GF-D8 (cell line): ENCODE measurements at regions not wholly inside any gene's neighbourhood (a gene's known extent, or its start where the extent isn't known, plus 50 kb on each side); places are given as distances from the start of the nearest gene placed in this dataset.
"Not testable (repeated sequence)": the region's sequence is repeated elsewhere in the genome, so short reads cannot be mapped to it uniquely, and the experiment has no call there.

Experiments used
- DNase-seq: peaks from one replicate; lab custom pipeline; 2025; lab: John Stamatoyannopoulos, UW

- DNase-seq, result not testable (repeated sequence)
Observed at GRCh38 chr2:166641516-166641915, 147.5 kb upstream of the SCN7A start.

DNA sequence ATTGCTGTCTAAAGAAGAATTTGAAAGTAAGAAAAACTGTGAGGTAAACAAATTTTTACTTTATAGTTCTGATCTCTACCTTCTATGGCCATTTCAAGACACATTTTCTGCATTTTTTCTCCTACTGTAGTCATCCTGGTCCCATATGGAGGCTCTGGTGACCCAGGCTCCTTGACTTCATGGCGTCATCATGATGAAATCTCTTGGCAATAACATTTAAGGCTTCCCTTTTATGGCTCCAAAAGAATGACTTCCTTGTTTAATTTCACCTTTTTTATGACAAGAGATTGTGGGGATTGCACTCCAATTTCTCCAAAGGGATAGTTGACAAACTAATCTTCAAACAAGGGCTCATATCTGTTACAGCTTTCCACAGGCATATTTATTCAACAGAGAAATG lies 143.0 kb upstream of the SCN7A start:
- DNase-seq, result no peak

DNA sequence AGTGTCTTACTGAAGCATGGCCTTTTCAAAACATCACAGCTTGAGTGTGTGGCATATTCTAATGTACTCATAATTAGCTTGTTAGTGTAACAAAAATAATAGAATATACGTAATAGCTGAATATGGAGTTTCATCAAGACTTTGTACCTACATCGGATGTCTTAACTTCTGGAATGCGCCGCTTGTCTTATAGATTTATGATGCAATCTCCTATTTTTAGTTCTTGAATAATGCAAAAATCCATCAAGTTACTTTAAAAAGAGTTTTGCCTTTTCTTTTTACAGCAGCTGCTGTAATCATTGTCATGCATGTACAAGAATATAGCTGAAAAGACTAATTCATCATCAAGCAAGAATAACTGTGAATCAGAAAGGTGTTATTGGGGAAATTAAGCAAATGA lies 140.7 kb upstream of the SCN7A start:
- DNase-seq, result no peak

DNA sequence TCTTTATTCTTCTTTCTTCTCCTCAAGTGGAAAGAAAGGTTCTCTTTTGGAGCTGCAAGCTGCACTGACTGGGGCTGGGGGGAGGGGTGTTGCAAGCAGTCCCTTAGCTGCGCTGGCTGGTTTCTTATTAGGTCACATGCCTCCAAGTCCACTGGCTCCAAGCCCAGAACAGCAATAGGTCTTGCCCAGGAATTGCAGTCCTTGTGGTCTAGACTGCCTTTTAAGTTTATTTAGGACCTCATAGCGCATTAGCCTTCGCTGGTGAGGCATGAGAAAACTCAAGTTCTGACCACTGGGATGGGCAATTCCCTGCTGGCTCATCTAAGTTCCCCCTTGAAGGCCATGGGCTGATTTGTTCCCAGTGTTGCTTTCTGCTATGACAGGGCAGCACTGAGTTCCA lies 138.6 kb upstream of the SCN7A start:
- DNase-seq, result no peak

DNA sequence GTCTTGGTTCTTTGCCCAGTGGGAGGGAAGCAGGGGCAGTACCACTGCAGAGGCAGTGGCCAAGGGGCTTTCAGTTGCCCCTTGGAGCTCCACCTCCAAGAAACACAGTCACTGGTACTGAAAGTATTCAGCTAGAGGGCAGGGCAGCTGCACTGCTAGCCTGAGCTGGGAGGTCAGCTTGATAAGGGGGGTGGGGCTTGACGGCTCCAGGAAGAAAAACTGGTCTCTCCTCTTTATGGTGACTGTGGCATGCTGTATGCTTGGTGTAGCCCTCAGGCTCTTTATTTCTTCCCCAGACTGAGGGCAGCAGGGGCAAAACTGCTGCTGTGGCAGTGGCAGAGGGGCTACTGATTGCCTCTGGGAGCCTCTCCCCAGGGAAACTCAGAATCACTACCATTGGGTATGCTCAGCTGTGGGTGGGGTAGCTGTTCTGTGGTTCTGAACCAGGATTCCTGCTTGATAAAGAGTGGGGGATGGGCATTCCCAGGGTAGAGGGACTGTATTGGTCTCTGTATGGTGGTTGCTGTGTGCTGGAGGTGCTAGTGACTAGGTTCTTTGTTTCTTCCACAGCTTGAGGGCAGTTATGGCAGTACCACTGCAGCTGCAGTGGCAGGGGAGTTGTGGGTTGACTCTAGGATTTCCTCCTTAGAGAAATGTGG lies 134.6 kb upstream of the SCN7A start:
- DNase-seq, result no peak

DNA sequence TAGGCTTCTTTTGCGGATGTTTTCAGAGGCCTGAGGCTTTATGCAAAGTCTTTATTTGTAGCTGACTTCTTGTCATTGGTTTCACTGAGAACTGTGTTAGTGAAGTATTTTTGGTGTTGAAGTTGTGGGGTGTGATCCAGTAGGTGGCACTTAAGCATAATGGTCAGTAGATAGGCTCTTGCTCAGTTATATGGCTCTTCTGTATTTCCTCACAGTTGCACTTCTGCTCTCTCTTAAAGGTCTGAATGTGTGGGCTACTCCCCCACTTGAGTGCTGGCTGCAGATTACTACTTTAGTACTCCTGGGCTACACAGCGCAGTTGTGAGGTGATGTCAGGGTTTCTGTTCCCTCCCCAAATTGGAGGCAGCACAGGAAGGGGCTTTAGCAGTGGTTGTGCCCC lies 133.8 kb upstream of the SCN7A start:
- DNase-seq, result no peak

DNA sequence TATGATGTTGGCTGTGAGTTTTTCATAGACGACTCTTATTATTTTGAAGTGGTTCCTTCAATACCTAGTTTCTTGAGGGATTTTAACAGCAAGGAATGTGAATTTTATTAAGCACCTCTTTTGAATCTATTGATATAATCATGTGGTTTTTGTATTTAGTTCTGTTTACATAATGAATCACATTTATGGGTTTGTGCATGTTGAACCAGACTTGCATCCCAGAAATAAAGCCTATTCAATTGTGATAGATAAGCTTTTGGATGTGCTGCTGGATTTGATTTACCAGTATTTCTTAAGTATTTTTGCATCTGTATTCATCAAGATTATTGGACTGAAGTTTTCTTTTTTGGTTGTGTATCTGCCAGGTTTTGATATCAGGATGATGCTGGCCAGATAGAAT lies 131.6 kb upstream of the SCN7A start:
- no peak for DNase-seq

DNA sequence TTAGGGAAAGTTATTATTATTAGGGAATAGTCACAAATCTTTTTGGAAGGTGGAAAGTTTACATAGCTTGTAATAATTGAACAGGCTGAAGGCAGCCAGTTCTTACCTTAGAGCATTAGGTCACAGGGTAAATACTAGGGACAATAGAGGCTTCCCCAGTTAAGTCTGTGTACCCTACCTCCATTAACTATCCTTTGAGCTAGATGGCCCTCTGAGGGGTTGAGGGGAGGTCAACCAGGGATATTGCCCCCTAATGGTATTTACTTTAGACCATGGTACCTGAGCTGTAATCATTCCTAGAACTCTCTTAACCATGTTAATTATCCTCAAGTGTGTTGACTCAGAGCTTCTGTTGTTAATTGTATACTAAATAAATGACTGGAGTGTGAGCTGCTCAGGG lies 120.5 kb upstream of the SCN7A start:
- DNase-seq, result no peak

DNA sequence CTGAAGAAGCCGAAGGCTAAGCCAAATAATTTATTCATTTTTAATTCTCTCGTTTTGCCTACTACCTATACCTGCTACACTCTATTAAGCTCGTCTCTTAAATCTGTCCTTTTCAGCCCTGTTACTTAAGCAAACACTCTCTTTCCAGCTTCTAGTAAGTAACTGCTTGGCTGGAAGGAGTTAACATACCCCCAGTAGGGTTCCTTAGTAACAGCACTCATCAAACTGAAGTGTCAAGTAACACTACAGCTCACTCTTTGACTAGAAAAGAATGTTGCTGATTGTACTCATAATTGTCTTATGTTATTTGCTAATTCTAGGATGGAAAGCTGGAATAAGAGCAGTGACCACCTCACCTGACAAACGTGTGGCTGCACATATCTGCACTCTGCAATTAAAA lies 120.0 kb upstream of the SCN7A start:
- no peak for DNase-seq

- DNase-seq, result no peak
Observed at GRCh38 chr2:166613226-166613625, 119.2 kb upstream of the SCN7A start.

DNA sequence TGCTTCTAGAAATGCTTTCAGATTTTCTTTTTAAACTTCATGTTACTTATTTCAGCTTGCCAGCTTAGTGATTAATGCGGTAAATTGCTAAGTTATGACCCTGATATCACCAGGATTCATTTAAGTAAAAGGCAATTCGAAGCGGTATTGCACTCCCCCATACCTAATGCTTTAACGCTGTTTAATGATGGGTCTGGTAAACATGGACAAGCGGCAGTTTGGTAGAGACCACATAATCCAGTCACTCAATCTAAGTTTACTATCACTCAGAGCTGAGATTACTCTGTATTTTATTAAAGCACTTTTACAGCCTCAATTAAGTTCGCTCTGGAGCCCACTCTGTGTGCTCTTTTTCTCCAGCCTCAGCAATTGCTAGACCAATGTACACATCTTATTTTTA lies 118.2 kb upstream of the SCN7A start:
- DNase-seq, result no peak

GRCh38 chr2:166610913-166611305 lies 116.9 kb upstream of the SCN7A start:
- no peak for DNase-seq

DNA sequence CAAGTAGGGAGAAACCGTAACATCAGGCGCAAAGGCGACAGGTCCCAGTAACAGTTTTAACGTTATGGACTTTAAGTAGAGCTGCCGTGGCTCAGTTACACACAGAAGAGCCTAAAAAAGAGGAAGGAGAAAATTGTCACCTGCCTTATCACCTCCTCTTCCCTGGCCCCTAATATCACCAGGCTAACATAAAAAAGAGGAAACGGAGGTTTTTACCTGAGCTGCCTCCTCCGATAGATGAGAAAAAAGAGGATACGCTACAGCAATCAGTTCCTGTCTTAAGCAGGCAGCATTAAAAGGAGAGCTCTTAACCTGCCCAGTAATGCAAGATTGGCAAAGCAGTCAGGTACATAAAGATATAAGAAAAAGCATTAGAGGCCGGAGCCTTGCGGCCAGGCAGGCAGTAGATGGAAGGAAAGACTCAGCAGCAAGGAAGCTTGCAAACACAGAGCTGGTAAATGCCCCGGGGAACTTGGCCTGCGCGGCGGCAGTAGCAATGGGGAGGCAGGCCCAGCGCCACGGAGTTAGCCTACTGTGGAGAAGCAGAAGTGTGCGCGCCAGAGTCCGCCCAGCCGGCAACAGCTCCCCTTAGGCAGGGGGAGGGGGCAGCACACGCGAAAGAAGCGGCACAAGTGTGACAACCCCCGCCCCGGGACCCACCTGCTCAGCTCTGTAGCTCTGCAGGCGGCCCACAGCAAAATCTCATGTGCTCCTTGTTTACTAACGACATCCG lies 116.3 kb upstream of the SCN7A start:
- no peak for DNase-seq

GRCh38 chr2:166609183-166609959 lies 115.3 kb upstream of the SCN7A start:
- no peak for DNase-seq

- no peak for DNase-seq
Observed at GRCh38 chr2:166607880-166608279, 113.8 kb upstream of the SCN7A start.

GRCh38 chr2:166593403-166593802 lies 99.4 kb upstream of the SCN7A start:
- DNase-seq, result no peak

DNA sequence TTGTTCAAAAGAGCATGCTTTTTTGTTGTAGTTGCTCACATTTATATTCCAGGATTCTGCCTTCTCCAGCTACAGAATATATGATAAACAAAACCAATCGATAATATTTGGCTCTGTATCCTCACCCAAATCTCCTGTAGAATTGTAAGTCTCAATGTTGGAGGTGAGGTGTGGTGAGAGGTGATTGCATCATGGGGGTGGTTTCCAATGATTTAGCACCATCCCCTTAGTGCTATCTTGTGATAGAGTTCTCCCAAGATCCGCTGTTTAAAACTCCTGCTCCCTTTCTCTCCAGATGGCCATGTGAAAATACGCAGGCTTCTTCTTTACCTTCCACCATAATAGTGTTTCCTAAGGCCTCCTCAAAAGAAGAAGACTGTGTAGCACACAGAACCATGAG lies 98.7 kb upstream of the SCN7A start:
- no peak for DNase-seq

DNA sequence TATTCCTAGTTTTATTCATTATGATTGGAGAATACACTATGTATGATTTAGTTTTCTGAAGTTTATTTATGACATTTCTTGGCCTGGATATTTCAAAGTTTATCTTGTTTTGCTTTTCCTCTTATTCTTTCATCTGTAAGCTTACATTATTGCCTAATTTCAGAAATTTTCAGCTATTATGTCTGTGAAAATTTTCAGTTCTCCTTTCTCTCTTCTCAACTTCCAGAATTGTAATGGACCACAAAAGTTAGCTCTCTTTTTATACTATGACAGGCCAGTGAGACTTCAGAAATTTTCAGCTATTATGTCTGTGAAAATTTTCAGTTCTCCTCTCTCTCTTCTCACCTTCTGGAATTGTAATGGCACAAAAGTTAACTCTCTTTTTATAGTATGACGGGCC lies 97.2 kb upstream of the SCN7A start:
- no peak for DNase-seq

- no peak for DNase-seq
Observed at GRCh38 chr2:166573391-166573790, 79.3 kb upstream of the SCN7A start.

- no peak for DNase-seq
Observed at GRCh38 chr2:166572937-166573336, 78.9 kb upstream of the SCN7A start.

GRCh38 chr2:166568409-166568808 lies 74.4 kb upstream of the SCN7A start:
- no peak for DNase-seq

DNA sequence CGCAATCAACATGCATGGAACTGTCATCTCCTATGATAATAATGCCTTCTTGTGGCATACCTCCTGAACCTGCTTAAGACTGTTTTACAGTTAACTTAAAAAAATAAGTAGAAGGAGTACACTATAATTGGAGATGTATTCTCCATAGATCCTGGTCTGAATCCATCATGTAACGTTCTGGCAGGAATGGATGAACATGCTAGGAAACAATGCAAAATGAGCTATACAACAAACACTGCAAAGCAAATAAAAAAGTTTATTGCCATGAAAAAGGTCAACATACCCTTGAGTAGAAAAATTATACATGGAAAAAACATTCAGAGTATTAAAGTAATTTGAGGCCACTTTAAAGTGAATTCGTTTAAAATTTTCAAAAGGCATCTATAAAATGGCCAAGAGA lies 71.5 kb upstream of the SCN7A start:
- no peak for DNase-seq

- DNase-seq, result no peak
Observed at GRCh38 chr2:166563894-166564293, 69.8 kb upstream of the SCN7A start.
